Urothelium cell line (cell line): ENCODE measurements at regions not wholly inside any gene's neighbourhood (a gene's known extent, or its start where the extent isn't known, plus 50 kb on each side); places are given as distances from the start of the nearest gene placed in this dataset.

Experiments used
- DNase-seq: peaks from one replicate; pipeline ENCODE4 v3.0.0; 2011; ENCODE audit warnings: low spot score, mixed read lengths
- FAIRE-seq: peaks from 2 replicates; lab custom pipeline; 2011; peaks lifted over from hg19 to GRCh38; lab: Jason Lieb, UNC

DNA sequence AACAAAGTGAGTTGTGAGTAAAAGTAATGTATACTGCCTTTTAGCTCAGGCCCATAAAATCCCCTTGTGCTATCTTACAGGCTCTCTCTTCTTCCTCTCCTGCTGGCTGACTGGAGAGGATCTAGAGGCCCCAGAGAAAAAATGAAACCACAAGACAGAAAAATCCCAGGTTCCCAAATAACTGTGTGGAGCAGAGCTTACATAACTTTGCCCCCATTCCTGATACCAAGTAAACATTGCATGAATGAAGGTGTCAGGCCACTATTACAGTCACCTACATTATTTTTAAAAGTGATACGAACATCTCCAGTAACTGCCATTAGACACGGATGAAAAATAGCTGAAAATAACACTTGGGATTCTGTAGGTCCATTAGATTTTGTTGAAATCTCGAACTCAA lies 386.0 kb upstream of the NR5A2 start:
- DNase-seq (no peak), FAIRE-seq (no peak)

DNA sequence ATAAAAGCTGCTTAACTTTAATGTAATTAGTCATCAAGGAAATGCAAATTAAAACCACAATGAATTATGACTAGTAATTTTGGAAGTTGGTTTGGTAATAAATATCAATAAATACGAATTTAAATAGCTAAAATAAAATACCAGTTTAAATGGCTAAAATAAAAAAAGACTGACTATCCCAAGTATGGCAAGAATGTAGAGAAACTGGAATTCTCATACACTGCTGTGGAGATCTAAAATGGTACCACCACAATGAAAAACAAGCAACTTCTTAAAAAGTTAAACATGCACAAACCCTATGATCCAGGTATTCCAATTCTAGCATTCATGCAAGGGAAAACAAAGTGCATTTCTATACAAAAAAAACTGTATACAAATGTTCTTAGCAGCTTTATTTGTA lies 382.6 kb upstream of the NR5A2 start:
- DNase-seq = no peak
- no peak for FAIRE-seq

DNA sequence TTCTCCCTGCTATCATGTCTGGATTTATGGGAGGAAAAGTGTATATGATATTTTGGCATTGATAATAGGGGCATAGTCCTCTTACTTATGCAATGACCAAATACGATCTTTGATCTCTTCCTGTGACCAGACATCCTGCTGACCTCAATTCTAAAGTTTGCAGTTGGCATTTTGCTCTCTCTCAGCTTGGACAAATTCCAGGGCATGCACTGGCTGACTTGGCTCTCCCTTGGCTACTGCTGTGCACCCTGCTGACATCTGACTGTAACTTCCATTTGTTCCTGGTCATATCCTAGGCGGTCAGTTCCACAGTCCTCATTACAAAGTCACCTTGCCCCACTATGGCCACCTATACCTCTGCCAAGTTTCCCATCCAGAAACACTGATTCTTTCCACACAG lies 380.7 kb upstream of the NR5A2 start:
- DNase-seq = no peak
- no peak for FAIRE-seq

DNA sequence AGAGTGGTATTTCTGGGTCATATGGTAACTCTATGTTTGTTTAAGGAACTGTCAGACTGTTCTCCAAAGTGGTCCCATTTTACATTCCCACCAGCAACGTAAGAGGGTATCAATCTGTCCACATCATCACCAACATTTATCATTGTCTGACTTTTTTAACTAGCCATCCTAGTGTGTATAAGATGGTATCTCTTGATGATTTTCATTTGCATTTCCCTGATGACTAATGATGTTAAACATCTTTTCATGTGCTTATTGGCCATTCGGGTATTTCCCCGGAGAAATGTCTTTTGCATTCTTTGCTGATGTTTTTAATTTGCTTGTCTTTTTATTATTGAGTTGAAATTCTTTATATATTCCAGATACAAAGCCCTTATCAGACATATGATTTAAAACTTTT lies 370.1 kb upstream of the NR5A2 start:
- DNase-seq = no peak
- no peak for FAIRE-seq

DNA sequence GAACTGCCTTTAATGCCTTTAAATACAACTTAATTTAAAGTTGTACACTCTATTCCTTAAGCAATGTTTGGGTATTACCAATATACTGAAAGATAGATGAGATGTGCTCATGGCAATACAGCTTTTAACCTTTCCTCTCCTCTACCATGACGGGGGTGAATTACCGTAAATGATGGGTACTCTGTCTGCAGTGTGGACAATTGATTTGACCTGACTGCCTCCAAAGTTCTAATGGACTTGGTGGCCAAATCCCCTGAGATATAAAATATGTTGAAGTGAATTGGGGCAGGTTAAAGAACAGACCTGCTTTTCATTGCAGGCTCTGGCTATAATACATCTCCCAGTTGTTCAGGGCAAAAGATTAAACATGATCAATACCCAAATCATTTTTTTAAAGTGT lies 367.4 kb upstream of the NR5A2 start:
- DNase-seq (no peak), FAIRE-seq (no peak)

DNA sequence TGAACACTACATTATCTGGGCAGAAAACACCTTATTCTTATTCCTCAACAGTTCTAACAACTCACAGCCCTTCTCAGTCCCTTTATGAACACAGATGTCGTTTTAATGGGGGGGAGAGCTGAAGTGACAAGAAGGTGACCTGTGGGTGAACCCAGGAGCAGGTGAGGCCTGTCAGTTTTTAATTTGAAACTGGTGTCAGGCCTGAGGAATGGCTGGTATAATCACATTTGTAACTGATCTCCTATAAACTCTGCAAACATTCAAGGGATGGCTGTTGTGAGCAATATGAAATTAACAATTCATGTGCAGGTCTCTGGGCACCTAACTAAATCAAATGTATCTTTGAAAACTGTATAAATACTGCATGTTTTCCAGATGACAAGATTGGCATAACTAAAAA lies 362.1 kb upstream of the NR5A2 start:
- FAIRE-seq (no peak), DNase-seq (no peak)

DNA sequence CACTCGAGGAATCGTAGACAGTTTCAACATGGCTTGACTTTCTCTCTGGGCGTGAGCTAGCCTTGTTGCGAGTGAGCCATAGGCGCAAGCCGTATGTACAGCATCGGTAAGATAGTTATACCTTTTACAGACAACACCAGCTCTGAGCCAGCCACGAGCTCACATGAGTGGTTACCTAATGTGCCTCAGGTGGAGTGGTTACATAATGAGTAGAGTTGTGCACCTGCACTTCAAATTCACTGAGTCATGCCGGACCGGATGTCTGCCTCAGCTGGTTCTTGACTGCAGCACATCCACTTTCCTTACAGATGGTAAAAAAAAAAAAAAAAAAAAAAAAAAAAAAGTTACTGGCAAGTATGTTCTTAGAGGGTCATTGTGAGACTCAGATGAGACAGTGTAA lies 360.4 kb upstream of the NR5A2 start:
- FAIRE-seq = no peak

DNA sequence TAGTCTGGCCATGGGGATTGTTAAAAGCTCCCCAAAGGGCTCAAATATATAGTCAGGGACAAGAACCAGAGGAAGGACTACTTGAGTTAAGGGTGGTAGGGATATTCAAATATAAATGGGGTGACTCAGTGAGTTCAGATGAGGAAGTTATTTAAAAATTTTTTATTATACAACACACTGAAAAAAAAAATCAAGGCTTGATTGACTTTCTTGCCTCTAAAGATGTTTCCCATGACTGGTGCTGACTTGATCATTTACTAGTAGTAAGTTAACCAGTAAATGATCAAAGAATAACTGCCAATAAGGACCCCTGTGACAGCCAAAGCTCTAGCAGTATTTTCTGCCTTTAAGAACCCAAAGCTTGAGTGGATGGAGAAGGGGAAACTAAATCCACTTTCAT lies 357.6 kb upstream of the NR5A2 start:
- no peak for FAIRE-seq

More for the DNA sequence above, 360.4 kb upstream of the NR5A2 start:
- no peak for DNase-seq

DNA sequence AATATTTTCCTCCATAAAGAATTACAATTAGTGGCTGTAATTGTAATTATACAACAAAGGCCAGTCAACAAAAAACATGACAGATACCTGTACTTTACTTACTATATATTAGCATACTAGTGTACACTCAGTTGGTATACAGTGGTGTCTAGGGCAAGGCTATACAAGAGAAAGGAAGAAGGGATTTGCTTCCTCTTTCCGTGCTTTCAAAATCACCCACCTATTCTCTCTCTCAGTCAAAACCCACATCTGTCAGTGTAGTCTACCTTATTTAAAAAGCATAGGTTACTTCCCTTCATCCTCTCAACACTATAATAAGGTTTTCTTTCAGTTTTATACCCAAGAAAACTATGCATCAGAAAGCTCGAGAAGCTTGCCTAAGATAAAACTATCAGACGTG lies 355.8 kb upstream of the NR5A2 start:
- FAIRE-seq (no peak), DNase-seq (no peak)

More for the DNA sequence above, 357.6 kb upstream of the NR5A2 start:
- no peak for DNase-seq

DNA sequence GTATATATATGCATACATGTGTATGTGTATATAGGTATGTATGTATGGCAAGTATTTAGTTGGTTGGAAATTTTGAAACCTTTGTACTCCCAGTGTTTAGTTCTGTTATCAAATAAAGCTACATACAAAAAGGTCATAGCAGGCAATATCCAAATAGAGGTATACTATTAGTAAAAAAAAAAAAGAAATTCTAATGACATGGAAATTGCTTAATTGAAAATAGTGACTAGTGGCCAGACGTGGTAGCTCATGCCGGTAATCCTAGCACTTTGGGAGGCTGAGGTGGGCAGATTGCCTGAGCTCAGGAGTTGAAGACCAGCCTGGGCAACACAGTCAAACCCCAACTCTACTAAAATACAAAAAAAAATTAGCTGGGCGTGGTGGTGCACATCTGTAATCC lies 351.6 kb upstream of the NR5A2 start:
- no peak for DNase-seq
- no peak for FAIRE-seq

DNA sequence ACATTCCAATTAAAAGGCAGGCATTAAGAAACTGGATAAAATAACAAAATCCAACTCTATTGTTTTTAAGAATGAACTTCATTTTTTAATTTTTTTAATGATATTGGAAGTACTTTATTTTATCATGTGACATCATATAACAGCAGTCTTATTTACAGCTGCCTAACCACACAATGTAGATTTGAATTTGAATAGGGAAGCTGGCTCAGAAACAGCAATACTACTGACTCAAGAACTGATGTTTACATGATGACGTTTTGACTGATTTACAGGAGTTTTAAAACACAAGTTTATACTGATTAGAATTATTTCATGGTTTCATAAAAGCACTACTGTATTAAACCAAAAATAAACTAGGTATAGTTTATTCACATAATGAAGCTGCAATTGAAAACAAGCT lies 348.7 kb upstream of the NR5A2 start:
- DNase-seq = no peak
- FAIRE-seq = no peak

DNA sequence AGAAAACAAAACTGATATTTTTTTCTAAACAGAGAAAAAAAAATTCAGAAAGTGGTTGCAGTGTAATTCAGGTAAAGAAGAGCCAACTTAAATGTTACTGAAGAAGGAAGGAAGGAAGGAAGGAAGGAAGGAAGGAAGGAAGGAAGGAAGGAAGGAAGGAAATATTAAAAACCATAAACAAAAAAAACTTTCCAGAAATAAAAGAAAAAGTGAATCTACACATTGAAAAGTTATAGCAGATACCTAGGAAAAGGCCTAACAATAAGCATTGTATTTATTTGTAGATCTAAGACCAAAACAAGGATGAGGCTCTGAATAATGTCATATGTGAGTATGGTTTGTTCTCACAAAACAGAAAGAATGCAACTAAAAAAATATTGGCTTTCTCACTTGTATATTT lies 345.4 kb upstream of the NR5A2 start:
- no peak for FAIRE-seq
- no peak for DNase-seq

DNA sequence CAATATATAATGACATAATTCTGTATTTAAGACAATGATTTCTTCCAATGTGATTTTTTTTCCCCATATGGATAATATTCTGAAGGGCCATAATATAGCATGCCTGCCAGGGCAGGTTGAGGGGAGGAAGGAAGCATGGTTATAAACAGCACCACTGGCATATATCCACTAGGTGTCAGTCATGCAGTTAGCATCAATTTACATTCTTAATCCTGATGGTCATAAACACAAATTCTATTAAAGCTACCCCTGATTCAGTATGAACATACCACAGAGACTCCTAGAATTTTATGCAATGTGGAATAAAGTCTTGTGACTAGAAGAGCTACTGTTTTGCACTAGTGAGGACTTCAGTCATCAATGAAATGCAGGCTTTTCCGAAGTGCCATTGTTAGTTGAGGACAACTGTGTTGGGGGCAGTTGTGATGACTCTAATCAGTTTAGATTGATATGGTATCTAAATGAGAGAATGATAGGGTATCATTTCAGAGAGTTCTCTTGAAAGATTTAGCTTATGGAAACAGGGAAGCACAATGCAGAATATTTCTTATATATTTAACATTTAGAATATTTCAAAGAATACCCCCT lies 342.7 kb upstream of the NR5A2 start:
- FAIRE-seq (no peak), DNase-seq (peak; percentile 50)

DNA sequence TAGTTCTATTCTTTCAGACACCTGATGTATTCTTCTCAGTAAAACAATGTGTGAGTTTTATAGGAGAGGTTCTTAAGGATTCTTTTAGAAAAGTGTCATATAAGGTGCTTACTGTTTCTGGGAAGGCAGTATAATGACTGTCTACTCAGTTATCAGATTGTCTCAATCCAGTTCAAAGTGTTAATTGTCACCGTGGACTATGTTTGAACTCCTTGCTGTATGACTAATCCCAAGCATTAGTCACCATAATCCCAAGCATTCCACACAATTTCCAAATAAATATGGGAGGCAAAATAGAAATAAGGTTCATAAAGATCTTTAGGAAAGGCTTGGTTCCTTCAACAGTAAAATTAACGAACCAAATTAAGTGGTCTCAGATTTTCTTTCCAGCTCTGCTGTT lies 342.1 kb upstream of the NR5A2 start:
- peak; percentile 21 for DNase-seq
- FAIRE-seq = no peak

DNA sequence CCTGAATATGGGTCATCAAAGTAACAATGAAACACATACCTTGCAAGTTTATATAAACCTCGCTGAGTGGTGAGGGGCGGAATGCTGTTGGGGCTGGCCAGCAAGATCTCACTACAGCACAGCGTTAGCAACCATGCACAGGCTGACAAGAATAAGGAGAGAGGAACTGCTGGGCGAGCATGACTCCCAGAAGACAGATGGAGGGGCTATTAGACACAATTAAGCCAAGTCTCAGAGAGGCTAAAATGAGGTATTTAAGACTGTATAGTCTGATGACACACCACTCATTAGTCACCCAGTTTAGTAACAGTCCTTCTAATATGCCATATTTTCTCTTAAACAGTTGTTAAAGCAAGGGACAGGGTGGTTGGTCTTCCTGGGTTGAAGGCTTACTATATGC lies 340.2 kb upstream of the NR5A2 start:
- peak; percentile 13 for DNase-seq
- FAIRE-seq = no peak

DNA sequence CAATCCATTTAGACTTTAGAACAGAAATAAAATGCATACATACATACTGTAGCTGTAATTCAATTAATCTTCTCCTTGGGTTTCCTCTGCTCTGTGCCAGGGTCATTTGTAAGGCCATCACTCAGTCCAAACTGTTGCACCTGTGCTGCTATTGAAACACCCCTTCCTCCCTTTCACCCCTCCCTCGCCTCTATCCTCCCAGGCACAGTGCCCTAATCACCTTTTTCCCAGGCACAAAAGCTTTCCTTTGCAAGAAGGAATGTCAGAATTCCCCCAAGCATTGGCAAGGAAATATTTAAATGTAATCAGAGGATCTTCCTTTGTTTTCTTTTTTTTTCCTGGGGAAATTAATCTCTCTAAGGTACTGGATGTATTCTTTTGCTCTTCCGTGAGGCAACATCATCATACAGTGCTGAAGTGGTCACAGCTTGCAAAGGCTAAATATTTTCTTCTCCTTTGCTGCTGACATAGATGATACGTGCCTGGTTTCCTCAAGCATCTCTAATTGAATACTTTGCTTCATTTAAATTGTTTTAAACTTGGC lies 339.3 kb upstream of the NR5A2 start:
- FAIRE-seq = no peak
- DNase-seq = no peak

DNA sequence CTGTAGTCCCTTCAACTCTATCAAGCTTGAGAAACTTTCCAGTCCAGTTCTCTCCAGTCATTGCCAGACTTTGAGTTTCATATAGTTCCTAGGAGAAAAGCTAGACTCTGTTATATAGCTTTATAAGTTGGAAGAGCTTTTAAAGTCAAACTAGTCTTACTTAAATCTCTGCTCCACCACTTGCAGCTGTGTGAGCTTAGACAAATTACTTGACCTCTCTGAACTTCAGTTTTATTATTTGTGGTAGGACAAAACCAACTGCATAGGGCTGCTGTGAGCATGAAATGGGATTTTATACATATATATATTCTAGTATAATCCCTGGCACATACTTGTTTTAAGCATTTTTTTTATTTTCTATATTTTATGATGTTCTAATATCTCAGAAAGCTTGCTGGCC lies 338.7 kb upstream of the NR5A2 start:
- DNase-seq (no peak), FAIRE-seq (no peak)

DNA sequence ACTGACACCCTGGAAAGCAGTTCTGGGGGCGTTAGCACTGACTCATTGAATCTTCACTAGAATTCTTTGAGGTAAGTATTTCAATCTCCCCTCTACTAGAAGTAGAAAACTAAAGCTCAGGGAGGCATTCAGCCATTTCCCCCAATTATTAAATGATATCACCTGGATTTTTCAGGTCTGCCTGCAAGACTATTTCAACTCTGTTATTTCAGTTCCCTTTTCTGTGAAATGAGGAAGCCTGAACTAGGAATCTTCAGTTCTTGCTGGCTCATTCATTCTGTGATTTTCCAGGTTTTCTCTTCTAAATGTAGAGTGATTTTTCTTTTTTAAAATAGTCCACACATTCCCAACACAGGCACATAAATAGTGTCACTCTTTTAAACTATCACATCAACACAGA lies 337.0 kb upstream of the NR5A2 start:
- DNase-seq = no peak
- no peak for FAIRE-seq

DNA sequence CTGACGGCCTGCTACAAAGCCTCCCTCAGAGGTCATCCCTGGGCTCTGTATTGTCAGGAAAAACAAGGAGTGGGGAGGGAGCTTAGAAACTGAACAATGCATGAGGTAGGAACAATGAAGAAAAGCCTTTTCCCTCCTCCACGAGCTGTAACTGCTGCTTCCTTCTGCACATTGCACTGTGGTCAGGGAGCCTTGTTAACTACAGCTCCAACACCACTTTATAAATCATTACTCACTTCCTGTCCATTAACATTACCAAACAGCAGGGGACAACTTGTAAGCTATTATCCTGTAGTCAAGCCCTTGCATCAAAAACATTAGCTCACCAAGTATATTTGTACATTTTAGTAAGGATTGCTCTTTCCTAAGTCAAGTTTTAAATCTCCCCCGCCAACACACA lies 336.0 kb upstream of the NR5A2 start:
- DNase-seq (peak; percentile 65), FAIRE-seq (no peak)

DNA sequence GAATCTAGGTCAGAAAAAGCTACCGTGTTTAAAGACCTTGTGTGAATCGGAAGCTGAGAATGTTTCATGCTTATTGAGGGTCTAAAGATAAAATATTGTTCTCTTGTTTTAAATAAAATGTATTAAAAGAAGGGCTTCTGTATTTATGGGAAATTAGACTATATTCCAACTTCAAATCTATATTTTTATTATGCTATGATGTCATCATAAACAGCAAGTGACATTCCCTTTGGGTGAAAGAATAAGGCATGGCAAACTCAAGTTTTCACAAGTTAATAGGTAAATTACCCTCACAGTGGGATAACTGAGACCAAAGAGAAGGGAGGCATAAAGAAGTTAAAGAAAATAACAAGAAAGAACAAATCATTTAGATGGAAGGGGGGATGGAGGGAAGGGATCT lies 333.8 kb upstream of the NR5A2 start:
- no peak for FAIRE-seq
- no peak for DNase-seq

DNA sequence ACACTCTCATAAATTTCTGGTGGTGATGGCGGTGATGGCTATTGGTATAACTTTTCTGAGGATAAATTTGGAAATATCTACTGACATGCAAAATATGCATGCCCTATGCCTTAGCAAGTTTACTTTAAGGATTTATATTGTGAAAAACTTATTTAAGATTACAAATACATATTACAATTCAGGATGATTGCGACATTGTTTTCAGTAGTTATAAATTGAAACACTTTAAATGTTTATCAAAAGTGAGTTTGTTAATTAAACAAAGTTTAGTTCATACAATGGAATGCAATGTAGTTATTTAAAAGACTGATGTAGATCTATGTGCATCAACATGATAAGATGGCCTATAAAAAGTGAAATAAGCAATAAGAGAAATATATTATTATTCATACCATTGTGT lies 331.3 kb upstream of the NR5A2 start:
- DNase-seq = no peak
- FAIRE-seq = no peak

DNA sequence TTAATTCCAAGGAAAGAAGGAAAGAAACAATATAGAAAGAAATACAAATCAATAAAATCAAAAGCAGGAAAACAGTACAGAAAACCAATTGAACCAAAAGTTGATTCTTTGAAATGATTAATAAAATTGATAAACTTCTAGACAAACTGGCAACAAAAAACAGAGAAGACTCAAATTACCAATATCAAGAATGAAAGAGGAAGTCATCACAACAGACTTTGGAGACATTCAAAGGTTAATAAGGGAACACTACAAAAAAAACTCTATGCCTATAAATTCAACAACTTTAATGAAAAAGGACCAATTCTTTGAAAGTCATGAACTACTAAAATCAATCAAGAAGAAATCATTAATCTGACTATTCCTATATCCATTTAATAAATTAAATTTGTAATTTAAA lies 329.3 kb upstream of the NR5A2 start:
- FAIRE-seq (no peak), DNase-seq (no peak)

DNA sequence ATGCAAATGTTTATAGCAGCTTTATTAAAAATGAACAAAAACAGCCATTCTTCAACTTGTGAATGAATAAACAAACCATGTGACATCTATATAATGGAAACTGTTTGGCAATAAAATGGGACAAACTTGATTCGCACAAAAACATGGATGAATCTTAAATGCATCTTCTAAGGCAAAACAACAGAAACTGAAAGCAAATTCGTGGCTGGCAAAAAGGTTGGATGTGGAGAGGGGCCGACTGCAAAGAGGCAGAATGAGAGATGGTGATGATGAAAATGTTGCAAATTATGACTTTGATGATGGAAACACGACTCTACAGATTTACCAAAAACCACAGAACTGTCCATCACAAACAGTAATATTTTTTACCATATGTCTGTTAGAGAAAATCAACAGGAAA lies 327.0 kb upstream of the NR5A2 start:
- DNase-seq (no peak), FAIRE-seq (no peak)
